Caco-2 (cell line): ENCODE measurements at regions not wholly inside any gene's neighbourhood (a gene's known extent, or its start where the extent isn't known, plus 50 kb on each side); places are given as distances from the start of the nearest gene placed in this dataset.

ENCODE experiments used
- BruUV-seq: library from RNA; stranded (reverse); fragments of 400-500 nt; replicated peaks from 2 replicates; lab custom pipeline; 2021; lab: Mats Ljungman, UMichigan
- CTCF ChIA-PET: fragments of 300-600 bp; sonication (Branson Sonifier 250); formaldehyde crosslinking; loops from one replicate; lab custom pipeline; 2022; ENCODE audit warnings: antibody characterized with exemption; lab: Charles Lee
- POLR2A ChIA-PET: fragments of 300-600 bp; sonication (Branson Sonifier 250); formaldehyde crosslinking; loops from one replicate; lab custom pipeline; 2022; ENCODE audit warnings: antibody characterized with exemption; lab: Charles Lee
- DNase-seq, 2 experiments: peaks; one replicate each; pipeline versions ENCODE4 v3.0.0 to v3.0.0-alpha.2; 2020 to 2022
- H3K27me3 ChIP-seq: replicated peaks from 2 replicates; pipeline ENCODE4 v1.6.0; 2011; ENCODE audit warnings: low read length; ENCODE audit not compliant: control insufficient read depth, insufficient read depth
- H3K36me3 ChIP-seq: 2 replicates; pipeline ENCODE4 v1.5.1; 2011; ENCODE audit warnings: low read length; ENCODE audit not compliant: control insufficient read depth, insufficient read depth
- H3K4me1 ChIP-seq: fragments of 250-450 bp; sonication (Bioruptor Pico); 2 replicates; pipeline ENCODE4 v1.5.1; 2020; ENCODE audit warnings: mild to moderate bottlenecking
- H3K4me3 ChIP-seq: 2 replicates; pipeline ENCODE4 v1.5.1; 2011; ENCODE audit warnings: low read depth, mild to moderate bottlenecking, control low read depth, low read length
- H3K9me3 ChIP-seq: fragments of 250-450 bp; sonication (Bioruptor Pico); 2 replicates; pipeline ENCODE4 v1.5.1; 2020; ENCODE audit warnings: mild to moderate bottlenecking, moderate library complexity
- H3K27ac Mint-ChIP-seq: one replicate; pipeline ENCODE4 v1.8.0; 2022; ENCODE audit warnings: mixed read lengths; ENCODE audit not compliant: unreplicated experiment
- H3K27me3 Mint-ChIP-seq: one replicate; pipeline ENCODE4 v1.8.0; 2022; ENCODE audit warnings: mixed read lengths; ENCODE audit not compliant: insufficient read depth, unreplicated experiment
- H3K36me3 Mint-ChIP-seq: one replicate; pipeline ENCODE4 v1.8.0; 2022; ENCODE audit warnings: mild to moderate bottlenecking, mixed read lengths; ENCODE audit not compliant: insufficient read depth, unreplicated experiment
- H3K4me1 Mint-ChIP-seq: one replicate; pipeline ENCODE4 v1.8.0; 2022; ENCODE audit warnings: low read depth, mixed read lengths; ENCODE audit not compliant: unreplicated experiment
- H3K4me3 Mint-ChIP-seq: one replicate; pipeline ENCODE4 v1.8.0; 2022; ENCODE audit warnings: mild to moderate bottlenecking, moderate library complexity, mixed read lengths; ENCODE audit not compliant: unreplicated experiment
- H3K9me3 Mint-ChIP-seq: one replicate; pipeline ENCODE4 v1.8.0; 2022; ENCODE audit warnings: mixed read lengths; ENCODE audit not compliant: unreplicated experiment
- CTCF ChIP-seq, 2 experiments: fragments of 200-600 bp in 1 of 2; IDR thresholded peaks; 1 replicate in 1 of 2; 2 replicates in 1 of 2; pipeline versions ENCODE4 v1.5.1 to v1.8.0; 2011 to 2022; ENCODE audit warnings: antibody characterized with exemption in 1 of 2, control low read depth in 1 of 2, inconsistent platforms in 1 of 2, low read depth in 1 of 2, low read length in 1 of 2, mild to moderate bottlenecking in 1 of 2, moderate library complexity in 1 of 2; ENCODE audit not compliant: insufficient read depth in 1 of 2, severe bottlenecking in 1 of 2, unreplicated experiment in 1 of 2
- intact Hi-C: fragments of 100-400 bp; cut with micrococcal nuclease; formaldehyde crosslinking; loops from one replicate; pipeline ENCODE4 v1.10.0; 2022; ENCODE audit not compliant: unreplicated experiment

DNA sequence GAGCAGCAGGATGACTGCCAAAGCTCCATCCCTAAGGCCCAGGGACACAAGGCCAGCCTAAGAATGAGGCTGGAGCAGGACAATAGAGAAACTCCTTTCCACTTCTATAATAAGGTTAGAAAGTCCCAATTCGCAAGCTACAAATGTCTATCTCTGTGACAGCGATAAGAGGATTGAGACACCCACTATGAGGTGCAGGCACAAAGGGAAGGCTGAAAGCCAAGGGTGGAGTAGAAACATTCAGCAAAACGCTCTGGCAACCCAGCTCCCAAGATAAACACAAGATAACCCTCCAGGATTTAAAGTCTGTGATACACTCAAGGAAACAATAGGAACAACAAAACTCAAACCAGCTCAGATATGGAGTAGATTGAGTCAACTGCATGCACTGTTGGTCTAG lies 418.0 kb upstream of the UBE2E3 start:
- Mint-ChIP-seq H3K4me3 (no peak overlapping the region), H3K4me1 (no peaks in the 10 kb centered on the region), H3K36me3 (no peaks in the 10 kb centered on the region), H3K27ac (no peak overlapping the region), H3K27me3 (no peaks in the 10 kb centered on the region), H3K9me3 (no peaks in the 10 kb centered on the region)
- H3K36me3 ChIP-seq, result no peaks in the 10 kb centered on the region
- intact Hi-C loops, result no loop called here
- no peaks in the 10 kb centered on the region for H3K27me3 ChIP-seq
- no peak for DNase-seq
- CTCF ChIA-PET, result no interaction called here
- H3K9me3 ChIP-seq, result no peaks in the 10 kb centered on the region
- H3K4me1 ChIP-seq, result no peaks in the 10 kb centered on the region
- BruUV-seq, result no TSS peak
- TF ChIP-seq CTCF (IDR thresholded peaks at IDR 0.05; ENCODE audit: insufficient read depth in 1 of 2, low read depth in 1 of 2, low read length in 1 of 2, severe bottlenecking in 1 of 2, unreplicated experiment in 1 of 2), result no peak
- POLR2A ChIA-PET, result no interaction called here
- no peak overlapping the region for H3K4me3 ChIP-seq

DNA sequence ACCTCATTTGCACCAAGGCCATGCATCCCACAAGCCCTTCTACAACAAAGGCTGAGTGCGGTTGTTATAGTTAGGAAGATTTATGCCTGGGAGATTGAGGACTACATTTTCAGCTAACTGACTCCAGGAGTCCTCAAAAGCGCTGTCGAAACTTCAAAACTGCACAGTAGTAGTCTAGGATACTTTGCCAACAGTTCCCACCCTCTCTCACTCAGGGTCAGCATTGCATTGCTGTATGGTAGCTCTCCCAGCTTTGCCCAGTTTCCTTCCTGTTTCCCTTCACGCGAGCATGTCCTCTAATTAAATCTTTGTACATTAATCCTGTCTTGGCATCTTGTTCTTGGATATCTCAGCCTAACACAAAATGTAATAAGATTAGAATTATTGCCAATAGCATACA lies 420.6 kb upstream of the UBE2E3 start:
- intact Hi-C loops, result no loop called here

DNA sequence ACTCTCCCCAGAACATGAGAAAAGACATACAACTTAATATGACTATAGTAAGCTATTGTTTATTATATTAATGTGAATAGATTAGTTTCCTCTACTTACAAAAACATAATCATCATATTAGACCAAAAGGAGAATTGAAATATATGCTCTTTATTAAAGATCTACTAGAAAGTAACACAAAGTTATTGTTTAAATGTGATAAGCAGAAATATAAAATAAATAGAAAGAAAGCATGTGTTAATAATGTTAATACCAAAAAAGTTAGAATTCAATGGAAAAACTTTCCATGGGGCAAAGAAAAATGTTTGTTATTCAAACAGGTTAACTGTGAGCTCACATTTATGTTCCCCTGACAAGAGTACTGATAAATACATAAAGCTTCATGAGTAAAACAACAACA lies 421.4 kb upstream of the UBE2E3 start:
- DNase-seq, result no peak
- Mint-ChIP-seq H3K27ac (no peak overlapping the region), H3K4me1 (no peaks in the 10 kb centered on the region), H3K9me3 (no peaks in the 10 kb centered on the region), H3K27me3 (peaks cover 2% of the 10 kb centered on the region), H3K4me3 (no peak overlapping the region), H3K36me3 (no peaks in the 10 kb centered on the region)
- Histone ChIP-seq H3K36me3 (no peaks in the 10 kb centered on the region), H3K4me1 (no peaks in the 10 kb centered on the region), H3K27me3 (no peaks in the 10 kb centered on the region), H3K9me3 (no peaks in the 10 kb centered on the region), H3K4me3 (no peak overlapping the region)
- no TSS peak for BruUV-seq
- POLR2A ChIA-PET, result no interaction called here
- intact Hi-C loops, result no loop called here
- CTCF ChIA-PET, result no interaction called here
- no peak for TF ChIP-seq CTCF (IDR thresholded peaks at IDR 0.05; ENCODE audit: insufficient read depth in 1 of 2, low read depth in 1 of 2, low read length in 1 of 2, severe bottlenecking in 1 of 2, unreplicated experiment in 1 of 2)

More for the DNA sequence above, 420.6 kb upstream of the UBE2E3 start:
- Mint-ChIP-seq H3K36me3 (no peaks in the 10 kb centered on the region), H3K27me3 (peaks cover 2% of the 10 kb centered on the region), H3K9me3 (no peaks in the 10 kb centered on the region), H3K4me1 (no peaks in the 10 kb centered on the region), H3K27ac (no peak overlapping the region), H3K4me3 (no peak overlapping the region)
- TF ChIP-seq CTCF (IDR thresholded peaks at IDR 0.05; ENCODE audit: insufficient read depth in 1 of 2, low read depth in 1 of 2, low read length in 1 of 2, severe bottlenecking in 1 of 2, unreplicated experiment in 1 of 2), result no peak
- no peak for DNase-seq
- ChIA-PET CTCF (no interaction called here), POLR2A (no interaction called here)
- Histone ChIP-seq H3K4me3 (no peak overlapping the region), H3K4me1 (no peaks in the 10 kb centered on the region), H3K36me3 (no peaks in the 10 kb centered on the region), H3K27me3 (no peaks in the 10 kb centered on the region), H3K9me3 (no peaks in the 10 kb centered on the region)
- BruUV-seq, result no TSS peak
